Umbilical cord (tissue), 1 donor: ENCODE measurements at regions not wholly inside any gene's neighbourhood (a gene's known extent, or its start where the extent isn't known, plus 50 kb on each side); places are given as distances from the start of the nearest gene placed in this dataset.

Experiments used
- DNase-seq: peaks from one replicate; pipeline ENCODE4 v3.0.0-alpha.2; 2015; ENCODE audit warnings: low spot score

DNA sequence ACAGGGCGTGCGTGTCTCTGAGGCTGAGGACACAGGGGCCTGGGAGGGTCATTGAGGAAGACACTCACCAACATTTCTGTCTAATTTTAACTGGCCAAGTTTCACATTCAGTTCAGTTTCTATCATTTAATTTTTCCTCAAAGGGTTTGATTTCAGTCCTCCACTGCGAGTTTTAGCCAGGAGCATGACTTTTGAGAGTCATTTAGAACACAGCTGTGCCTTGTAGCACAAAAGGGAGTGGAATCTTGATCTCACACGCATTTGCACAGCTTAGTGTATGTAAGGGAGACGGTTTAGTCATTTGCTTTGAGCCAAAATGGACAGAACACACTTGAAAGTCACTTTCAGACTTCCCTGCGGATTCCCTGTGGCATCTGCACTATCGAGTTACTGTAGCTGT, 1090.8 kb downstream of the BCL11B start:
- no peak for DNase-seq

DNA sequence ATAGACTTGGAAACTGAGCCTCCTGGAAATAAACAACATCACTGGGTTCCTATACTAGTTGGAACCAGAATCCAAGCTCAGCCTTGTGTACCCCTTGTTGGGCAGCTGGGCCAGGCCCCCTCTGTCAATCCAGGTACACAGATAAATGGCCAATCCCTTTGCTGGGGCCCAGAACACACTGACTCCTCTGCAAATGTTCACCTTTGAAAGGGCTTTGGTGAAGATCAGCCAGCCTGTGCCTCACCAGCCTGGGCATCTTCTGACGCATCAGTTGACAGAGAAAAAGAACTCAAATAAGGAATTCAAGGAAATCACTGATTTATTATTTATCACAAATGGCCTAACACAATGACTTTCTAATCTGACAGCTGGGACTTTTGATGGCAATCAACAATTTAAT, 1090.2 kb downstream of the BCL11B start:
- DNase-seq = no peak

DNA sequence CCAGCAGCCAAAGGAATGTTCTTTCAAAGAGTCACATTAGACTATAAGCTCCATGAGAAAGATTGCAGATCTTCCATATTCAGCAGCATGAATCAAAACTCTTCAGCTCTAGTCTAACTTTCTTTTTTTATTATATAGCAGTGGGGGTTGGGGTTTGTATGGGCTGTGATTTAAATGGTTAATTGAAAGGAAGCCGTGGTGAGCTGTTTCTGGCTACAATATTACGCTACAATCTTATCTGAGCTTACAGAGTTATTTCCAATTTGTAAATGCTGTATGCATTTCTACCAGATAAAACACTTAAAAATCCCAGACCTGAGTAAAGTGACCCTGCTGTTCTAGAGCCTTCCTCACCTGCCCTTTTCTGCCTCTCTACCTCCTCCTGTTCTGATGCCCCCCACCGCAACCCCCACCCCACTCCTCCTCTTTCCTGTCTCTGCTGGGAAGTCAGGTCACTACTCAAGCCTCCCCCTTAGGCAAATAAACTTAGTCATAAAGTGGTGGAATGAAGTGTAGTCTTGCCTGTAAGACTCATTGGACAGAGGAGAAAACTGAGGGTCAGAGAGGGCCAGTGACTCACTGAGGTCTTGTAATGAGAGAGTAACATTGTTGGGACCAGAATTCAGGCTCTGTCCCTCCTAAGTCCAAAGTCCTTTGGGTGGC, 1089.5 kb downstream of the BCL11B start:
- DNase-seq = no peak

DNA sequence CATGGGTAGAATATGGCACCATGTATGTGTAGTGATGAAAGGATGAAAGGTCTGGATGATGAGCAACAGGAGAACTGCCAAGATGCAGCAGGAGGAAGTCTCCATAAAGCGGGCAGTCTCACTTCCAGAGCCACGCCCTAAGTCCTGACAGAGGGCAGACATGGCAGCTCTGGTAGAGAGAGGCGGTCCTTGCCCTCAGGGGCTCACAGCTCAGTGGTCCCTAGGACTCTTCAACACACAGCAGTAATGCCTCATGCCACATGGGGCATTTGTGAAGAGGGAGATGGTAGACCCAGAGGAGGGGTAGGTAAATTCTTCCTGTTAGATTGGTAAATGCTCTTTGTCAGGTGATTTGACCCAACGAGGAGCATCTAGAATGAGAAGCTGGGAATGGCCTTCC, 1088.4 kb downstream of the BCL11B start:
- no peak for DNase-seq

DNA sequence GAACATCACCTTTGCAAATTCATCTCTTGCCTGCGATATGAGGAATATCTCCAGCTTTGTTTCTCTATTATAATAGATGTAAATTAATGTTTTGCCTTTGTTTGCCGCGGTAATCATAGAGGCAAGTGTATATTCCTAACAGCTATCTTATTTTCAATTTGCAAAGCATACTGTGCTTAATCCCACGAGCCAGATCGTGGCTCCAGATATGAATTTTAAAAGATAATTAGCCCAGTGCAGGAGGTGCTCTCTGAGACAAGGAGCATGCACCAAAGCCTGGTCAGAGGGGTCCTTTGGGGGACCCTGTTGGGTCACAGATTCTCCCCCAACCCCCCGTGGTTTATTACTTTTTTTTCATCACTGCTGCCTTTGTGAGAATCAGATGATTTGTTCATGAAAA, 1087.5 kb downstream of the BCL11B start:
- DNase-seq = no peak

DNA sequence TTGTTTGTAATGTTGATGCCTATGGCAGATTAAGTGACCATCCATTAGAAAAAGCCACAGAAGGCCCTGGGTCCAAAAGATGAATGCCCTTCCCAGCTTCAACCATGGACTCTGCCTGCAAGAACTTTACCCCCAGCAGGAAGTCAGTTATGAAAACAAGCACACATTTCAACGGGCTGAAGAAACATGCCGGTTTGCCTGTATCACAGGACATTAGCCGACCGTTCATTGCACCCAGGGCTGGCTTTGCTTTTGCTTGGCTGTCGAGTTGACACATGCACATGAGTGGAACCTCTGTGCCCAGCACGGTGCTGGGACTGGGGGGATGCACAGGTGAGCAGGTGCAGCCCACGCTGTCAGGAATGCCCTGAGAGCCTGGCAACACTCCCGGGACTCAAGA, 1087.0 kb downstream of the BCL11B start:
- DNase-seq = no peak

DNA sequence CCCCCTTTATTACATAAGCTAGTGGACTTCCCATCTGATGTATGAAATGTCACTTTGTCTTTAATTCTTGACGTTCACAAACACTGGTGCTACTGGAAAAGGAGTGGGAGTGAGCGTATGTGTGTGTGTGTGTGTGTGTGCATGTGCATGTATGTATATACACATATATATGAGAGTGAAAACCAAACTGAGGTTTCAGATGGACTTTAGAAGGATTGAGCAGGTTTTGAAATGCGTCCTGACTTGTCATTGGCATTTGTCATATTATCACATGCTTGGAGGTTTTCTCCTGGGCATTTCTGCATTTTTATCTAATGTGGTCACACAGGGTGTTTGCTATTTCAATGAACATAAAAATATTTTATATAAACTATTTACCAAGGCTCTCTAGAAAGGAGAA, 1085.9 kb downstream of the BCL11B start:
- DNase-seq = no peak

DNA sequence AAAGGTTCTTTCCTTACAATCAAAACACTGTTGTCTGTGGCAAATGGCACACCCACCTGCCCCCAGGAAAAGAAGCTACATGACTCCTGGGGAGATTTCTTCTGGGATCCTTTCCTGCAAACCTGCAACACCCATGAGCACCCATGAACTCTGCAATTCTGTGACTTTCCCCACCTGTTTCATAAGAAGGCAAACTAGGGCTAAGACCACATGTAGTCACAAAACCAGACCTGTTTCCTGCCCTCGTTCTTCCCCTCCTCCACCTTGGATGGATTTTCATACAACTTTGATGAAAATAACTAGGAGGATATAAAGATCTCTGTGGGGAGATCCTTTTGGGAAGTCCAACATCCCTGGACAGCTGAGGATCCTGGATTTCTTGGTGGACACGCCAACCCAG, 1084.7 kb downstream of the BCL11B start:
- no peak for DNase-seq

DNA sequence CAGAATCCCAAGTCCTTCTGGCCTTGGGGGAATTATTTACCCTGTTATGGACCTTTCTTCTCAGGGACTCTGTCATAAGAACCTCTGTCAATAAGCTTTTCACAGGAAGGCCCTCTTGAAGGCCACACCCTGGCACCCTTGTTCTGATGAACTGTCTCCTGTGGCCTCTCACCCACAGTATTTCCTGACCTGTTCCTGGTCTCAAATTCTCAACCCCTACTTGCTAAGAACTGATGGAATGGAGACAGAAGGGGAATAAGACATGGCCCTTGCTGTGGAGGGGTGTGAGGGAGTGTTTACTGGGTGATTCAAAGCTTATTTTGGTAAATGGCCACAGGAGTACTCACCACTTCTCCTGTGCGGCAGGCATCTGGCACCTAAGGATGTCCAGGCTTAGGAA, 1082.9 kb downstream of the BCL11B start:
- DNase-seq = no peak

DNA sequence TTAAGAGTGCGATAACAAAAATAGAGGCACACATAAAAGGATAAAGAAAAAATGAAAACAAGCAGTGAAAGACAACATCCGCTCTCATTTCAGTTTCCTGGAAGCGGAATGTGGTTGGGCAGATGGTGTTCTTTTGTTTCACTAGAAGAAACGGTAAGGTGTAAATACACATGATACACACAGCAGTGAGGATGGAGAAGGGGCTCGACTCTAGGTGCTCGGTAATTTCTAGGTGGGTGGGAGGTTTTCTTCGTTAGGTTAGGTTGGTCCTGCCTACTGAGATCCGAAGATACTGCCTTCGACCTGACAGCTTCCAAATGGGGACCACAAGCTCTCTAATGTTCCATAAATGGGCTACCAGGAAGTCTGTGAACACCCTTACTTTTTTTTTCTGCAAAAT, 1082.5 kb downstream of the BCL11B start:
- DNase-seq = no peak

DNA sequence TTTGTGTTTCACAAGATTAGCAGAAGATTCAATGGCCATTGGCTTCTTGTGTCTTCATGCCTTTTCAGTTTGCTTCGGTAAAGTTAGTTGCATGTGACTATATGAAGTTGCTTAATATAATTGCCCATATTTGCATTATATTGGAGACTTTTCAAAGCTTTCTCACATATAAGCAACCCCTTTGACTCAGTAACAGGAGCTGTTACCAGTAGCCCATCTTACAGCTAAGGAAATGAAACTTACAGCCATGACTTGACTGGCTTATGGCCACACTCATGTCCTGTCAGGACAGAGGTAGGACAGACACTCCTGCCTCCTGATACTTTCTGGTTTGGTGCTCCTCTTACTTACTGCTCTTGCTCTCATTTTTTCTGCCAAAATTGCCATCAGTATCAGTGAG, 1082.1 kb downstream of the BCL11B start:
- DNase-seq = no peak

DNA sequence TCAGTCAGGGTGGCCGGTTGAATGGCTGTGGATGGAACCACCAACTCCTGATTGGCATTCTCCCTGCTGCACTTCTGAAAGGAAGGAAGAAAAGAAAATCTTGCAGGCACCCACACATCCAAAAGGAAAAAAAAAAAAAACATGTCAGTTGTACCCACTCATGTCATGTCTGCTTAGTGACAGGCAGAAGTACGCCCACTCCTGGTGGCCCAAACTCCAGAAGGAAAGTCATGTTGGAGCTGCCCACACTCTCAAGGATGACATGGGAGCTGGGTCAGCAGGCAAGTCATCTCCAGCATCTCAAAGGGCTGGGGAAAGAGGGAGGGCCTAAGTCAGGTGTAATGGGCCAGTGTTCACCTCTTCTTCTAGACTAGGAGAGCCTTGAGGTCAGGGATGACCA, 1079.1 kb downstream of the BCL11B start:
- DNase-seq = no peak

DNA sequence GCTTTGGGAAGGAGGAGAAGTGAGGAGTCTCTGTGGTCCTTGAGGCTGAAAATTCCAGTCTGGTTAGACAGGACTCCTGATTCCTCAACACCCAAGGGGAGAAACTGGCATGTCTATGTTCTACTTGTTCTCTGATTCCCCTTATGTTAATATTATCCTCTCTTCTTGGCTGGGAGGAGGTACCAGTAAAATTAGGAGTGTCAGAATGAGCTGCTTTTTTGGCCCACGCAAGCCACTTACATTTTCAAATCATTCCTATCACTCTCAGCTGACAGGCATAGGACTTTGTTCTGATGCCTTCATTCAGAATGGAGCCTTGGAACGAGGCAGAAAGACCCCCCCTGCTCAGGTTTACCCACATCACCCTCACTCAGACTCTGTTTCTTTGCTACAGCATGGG, 1077.2 kb downstream of the BCL11B start:
- DNase-seq = no peak

DNA sequence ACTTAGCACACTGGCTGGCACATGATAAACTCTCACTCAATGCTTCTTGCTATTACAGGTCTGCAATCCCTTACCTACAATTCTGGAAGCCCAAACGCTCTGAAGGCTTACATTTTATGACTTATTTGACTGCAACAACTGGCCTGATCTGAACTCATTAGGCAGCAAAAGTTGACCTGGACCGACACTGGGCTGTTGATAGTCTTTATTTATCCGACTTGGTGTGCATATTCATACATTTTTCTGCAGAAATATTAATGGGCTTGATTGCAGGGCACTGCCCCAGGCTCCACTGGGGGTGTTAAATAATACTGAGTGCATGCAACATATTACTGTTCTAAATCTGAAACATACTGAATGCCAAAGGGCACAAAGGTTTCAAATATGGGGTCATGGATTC, 1076.7 kb downstream of the BCL11B start:
- DNase-seq = no peak

DNA sequence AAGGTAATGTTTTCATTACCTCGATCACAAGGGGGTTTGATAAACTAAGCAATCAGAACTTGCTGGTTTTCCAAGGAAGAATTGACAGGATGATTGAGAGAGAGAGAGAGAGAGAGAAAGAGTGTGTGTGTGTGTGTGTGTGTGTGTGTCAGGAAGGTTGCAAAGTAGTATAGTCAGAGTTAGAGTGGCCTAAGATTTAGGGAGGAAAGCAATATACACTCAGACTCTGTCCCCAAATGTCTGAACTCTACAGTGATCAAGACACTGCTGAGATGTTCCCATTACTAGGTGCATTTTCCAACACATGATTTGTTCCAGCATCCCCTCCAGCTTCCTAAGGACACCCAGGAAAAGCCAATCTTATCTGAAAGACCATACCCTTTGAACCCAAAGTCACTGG, 1074.1 kb downstream of the BCL11B start:
- DNase-seq = no peak

DNA sequence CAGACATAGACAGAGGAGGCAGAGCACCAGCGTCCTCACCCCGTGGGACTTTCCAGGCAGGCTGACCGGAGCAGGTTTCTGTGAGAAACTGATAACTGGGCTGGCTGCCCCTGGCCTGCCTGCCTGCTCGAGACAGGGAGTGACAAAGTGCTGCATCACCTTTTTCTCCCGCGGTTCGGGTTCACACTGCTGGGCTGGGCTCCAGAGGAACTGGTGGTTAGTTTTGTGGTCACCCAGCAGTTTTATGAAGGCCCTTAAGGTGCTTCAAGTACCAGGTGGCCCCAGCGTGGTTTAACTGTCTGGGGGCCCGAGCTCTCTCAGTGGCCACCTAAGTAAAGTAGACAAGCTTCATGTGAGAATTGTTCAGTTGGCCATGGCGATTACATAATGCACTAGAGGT, 1073.6 kb downstream of the BCL11B start:
- DNase-seq = no peak

DNA sequence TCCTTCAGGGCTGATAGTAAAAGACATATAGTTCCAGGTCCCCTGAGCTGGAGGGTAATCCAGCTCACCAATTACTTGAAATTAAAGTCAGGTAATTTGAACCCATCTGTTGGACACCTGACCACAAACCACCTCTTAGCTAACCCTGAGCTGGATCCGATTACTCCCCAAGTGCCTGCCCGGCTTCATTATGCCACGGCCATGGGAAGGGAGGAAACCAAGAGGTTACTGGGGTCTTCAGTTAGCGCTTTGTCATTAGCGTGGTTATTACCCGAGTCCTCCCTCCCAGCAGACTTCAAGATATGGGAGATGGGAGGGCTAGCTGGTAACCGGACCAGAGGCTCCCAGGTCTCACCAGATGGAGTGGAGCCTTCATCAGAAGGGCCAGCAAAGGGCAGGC, 1071.4 kb downstream of the BCL11B start:
- DNase-seq = no peak

DNA sequence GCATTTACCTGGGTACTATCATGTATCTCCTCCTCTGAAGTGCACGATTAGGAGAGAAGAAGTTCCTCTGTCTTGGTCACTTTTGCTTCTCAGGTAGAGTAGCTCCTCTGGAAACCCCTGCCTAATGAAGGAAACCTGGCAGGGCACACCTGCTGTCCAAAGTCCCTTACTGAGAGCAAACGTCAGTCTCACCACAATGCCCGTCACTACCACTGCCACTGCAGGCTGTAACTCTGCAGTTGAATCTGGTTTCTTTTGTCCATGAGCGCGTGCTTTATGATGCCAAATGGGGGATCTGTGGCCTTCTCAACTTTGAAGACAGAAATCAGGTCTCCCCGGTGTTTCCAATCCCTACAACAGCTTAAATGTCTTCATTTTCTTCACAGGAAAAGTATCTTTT, 1068.6 kb downstream of the BCL11B start:
- no peak for DNase-seq

DNA sequence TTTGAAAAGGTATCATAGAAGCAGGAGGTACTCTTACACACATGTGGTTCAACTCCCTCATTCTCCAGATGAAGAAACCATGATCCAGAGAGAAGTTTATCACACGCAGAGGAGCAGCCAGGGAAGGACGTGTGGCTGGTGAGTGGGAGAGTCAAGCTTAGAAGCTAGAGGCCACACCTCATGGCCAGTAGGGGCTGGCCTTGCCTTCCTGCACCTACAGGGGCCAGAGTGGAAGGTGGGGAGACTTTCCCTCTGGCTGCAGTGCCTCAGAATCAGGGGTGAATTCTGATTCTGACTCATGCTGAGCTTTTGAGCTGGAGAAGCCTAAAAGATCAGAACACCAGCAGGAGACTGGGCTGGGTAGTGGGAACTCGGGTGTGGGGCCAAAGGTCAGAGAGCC, 1067.9 kb downstream of the BCL11B start:
- no peak for DNase-seq

DNA sequence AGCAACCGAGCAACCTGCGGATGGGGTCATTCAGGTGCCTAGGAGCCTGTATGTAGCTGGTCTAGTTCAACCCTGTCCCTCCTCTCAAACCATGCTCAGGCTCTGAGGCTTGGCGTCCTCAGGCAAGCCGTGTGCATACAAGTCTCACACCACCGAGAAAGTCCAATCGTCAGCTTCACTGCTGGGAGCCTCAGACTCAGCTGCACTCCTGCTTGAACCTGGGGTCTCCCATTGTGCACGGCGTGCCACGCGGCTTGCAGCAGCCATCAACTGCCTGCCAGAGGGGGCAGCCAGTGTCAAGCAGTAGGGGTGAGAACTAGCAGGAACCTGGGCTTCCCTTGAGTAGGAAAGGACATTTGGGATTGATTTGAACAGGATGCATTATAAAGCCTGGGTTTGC, 1064.6 kb downstream of the BCL11B start:
- DNase-seq = no peak

DNA sequence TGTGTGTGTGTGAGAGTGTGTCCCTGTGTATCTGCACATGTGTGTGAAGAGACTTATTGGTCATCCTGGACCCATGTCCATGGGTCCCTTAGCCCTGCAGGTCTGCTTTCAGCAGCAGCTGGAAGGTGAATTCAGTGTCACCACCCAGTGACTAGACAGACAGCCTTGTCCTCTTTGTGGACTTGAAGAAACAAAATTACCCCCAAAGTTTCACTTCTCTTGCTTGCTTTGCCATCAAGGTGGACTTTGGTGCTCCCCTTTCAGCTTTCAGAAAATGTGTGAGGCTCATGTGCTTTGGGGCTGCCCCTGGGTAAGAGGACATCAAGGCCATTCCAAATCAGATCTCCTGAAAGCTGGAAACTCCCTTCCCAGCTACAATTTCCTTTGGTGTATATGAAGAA, 1063.8 kb downstream of the BCL11B start:
- no peak for DNase-seq

DNA sequence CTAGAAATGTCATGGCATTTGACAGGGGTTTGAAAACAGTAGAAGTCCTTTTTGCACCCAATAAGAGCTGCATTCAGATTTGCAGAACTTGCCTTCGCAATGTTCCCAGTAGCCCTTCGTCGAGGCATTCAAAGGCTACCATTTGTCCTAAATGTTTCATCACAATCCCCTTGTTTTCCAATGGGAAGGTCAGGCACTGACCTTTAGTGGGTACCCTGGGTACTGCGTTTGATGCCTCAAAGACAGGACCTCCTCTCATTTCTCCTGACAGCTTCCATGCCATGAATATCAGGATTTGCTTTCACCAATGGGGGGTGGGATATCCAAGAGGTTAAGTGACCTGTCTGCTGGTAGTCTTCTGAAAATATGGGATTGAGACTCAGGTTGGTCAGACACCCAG, 1063.1 kb downstream of the BCL11B start:
- no peak for DNase-seq

DNA sequence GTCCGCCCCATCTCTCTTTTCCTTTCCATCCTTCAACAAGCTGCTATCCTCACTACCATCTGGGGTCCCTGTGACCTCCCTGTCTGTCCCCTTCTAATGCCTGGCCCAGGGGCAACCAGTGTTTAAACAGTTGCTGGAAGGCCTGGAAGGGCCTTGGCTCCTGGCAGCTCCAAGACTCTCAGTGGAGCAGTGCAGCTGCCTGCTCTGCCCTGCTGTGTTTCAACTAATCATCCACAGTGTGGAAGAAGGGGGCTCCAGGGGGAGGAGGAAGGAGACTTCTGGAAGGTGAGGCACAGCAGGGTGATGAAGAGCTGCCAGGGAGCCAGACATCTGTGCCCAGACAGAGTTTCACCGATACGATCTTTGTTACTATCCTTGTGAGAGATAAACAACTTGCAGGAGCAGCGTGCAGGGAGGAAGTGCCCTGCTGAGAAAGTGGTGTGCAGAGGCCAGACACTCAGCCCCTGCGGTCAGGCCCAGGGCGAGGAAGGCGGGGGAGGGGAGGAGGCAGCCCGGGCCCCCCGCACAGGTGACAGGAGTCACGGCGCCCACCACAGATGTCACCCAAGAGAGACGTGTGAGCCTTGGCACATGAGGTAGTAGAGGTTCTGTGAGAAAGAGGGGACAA, 1061.8 kb downstream of the BCL11B start:
- no peak for DNase-seq

DNA sequence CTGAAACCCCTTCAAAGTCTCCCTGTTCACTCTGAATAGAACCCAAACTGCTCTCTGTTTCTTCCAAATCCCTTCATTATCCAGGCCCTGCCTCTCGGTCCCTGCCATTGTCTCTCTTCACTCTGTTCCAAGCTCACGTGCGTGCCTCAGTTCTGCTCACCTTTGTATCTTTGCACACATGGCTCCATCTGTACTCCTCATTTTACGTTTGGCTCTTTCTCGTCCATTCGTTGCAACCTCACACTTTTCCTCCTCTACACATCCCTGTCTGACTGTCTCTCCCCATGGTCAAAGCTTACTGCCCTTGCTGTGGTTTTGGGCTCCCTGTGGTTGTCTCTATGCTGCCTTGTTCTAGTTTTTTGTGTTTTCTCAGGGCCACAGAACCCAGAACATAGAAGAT, 1054.5 kb downstream of the BCL11B start:
- no peak for DNase-seq
